HG03103 (cell line): ENCODE measurements at regions not wholly inside any gene's neighbourhood (a gene's known extent, or its start where the extent isn't known, plus 50 kb on each side); places are given as distances from the start of the nearest gene placed in this dataset.

Experiments used
- ATAC-seq: cut with Tn5 transposase; IDR thresholded peaks from one replicate; pipeline ENCODE4 v1.9.1; 2021; ENCODE audit warnings: low read depth; ENCODE audit not compliant: unreplicated experiment

DNA sequence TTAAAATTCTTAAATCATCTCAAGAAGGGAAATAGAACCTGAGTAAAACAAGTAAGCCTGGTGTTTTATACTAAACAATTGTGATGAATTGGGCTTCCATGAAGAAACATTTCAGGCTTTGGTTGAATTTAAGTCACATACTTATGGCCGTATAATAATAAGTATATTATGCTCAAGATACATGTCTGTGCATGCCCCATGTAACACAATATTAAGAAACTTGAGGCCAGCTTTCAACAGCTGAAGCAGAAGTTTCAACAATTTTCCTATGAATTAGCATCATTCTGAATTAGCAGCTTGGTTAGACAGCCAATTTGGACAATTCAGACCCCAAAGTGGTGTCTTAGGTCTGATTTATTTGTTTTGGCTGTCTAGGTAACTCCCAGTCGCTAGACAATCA lies 243.7 kb downstream of the MYLK4 start:
- no peak for ATAC-seq

GRCh38 chr6:2505624-2506023 lies 245.1 kb downstream of the MYLK4 start:
- ATAC-seq: no peak

- no peak for ATAC-seq
Measured at GRCh38 chr6:2504495-2505064, 246.1 kb downstream of the MYLK4 start.

- no peak for ATAC-seq
Measured at GRCh38 chr6:2503816-2504494, 246.8 kb downstream of the MYLK4 start.

DNA sequence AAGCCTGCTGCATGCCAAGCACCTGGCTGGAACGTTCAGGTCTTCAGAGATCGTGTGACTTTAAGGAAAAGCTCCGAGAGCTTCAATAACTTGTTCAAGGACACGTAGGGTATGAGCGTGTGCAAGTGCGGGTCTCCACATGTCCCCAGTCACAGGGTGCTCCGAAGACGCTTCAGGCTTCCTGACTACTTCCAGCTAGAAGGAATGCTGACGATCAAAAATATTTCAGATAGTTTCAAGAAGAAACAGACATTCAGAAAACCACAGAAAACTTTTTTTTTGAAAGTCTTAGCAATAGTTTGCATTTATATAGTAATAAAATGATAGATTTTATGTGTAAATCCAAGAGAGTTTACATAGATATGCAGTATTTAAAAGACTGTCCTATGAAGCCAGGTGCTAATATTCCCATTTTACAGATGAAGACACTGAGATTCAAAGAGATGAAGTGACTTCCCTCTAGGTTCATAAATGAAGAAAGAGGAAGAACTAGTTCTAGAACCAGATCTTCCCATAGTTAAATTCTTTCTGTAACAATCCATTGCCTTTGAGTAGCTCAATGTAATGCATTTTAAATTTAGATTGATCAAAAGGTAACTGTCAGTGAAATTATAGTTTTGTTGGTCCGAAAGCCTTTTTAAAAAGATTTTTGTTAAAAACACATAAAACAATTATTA lies 247.6 kb downstream of the MYLK4 start:
- ATAC-seq: no peak

DNA sequence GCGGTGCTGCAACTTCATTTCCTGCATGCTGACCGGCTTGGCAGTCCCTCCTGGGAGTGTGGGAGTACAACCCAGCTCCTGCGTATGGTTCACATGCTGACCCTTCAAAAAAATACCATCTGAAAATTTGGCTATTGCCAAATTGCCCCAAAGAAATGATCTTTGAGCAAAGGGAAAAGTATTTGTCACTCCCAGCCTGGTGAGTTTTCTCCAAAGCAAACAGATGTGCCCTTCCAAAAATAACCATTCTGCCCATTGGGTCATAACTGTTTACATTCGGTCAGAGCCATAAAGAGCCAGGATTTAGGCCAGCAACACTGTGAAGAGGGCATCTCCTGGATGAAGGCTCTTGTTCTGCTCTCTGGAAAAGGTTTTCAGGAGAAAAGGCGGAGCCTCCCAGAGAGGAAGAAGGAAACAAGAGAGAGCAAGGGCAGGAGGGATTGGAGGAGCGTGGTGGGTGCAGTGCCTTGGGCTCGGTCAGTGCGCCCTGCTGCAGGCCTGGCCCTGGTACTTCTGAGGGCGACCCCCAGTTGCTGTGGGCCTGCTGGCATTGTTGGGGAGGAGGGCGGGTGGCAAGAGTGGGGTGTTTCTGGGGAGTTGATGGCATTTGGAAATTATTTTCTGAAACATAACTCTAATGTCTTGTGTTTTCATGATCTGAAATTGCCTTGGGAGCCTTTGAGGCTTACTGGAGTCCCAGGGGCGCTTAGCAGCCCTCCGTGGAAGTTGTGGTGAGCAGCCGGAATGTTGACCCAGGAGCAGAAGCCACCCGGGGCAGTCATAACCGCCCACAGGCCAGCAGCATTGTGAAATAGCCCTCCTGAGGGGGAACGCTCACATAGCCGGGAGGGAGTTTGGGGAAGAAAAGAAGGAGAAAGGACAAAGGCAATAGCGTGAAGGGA lies 248.4 kb downstream of the MYLK4 start:
- no peak for ATAC-seq

- no peak for ATAC-seq
Measured at GRCh38 chr6:2497922-2498623, 252.6 kb downstream of the MYLK4 start.

DNA sequence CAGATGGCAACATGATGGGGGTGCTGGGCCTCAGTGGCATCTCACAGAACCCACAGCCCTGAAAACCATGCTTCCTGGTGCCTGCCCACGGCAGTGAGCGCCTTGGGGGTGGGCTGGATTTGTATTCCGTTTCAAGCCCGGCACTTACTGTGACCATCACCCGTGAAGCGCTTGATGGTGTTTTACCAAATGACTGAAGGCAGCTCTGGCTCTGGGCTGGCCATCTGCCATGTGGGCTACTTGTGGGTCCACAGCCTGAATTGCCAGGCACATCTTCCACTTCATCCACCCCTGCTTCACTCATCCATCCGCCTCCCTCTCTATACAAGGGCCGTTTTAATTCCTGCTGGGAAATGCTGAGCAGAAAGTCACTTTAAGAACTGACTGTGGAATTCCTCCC lies 250.9 kb upstream of the GMDS start:
- no peak for ATAC-seq

GRCh38 chr6:2492686-2493523 lies 247.5 kb upstream of the GMDS start:
- ATAC-seq: no peak

- ATAC-seq: no peak
Measured at GRCh38 chr6:2491137-2491536, 245.7 kb upstream of the GMDS start.

GRCh38 chr6:2488578-2488977 lies 243.2 kb upstream of the GMDS start:
- no peak for ATAC-seq

DNA sequence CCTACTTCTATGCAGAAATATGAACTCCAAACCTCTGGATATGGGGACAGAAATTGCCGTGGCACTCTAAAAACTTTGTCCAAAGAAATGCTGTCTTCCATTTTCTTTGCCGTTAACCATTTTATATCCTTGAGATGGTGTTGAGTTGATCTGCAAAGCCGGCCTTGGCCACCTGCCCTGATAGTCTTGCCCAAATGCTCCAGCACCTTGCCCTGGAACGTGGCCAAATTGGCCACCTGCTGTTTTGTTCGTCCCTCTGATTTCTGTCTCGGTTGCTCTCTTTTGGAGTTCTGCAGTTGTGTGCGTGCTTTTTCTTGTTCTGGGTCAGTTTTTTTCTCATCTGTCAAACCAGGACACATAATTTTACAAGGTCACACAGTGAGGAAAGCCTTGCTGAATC lies 239.7 kb upstream of the GMDS start:
- ATAC-seq: no peak

- no peak for ATAC-seq
Measured at GRCh38 chr6:2482773-2483172, 237.4 kb upstream of the GMDS start.

DNA sequence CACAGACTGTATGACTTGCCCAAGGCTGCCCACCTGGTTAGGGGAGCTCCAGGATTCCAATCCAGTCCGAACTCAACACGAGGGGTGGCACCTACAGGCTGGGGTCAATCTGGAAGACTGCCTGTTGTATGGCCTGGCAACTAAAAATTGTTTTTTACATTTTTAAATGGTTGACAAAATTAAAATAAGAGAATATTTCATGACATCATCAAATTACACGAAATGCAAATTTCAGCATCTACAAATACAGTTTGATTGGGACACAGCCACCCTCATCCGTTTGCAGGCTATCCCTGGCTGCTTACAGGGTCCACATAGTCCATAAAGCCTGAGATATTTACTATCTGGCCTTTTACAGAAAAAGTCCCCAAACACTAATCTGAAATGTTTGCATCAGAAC lies 235.9 kb upstream of the GMDS start:
- ATAC-seq: no peak

DNA sequence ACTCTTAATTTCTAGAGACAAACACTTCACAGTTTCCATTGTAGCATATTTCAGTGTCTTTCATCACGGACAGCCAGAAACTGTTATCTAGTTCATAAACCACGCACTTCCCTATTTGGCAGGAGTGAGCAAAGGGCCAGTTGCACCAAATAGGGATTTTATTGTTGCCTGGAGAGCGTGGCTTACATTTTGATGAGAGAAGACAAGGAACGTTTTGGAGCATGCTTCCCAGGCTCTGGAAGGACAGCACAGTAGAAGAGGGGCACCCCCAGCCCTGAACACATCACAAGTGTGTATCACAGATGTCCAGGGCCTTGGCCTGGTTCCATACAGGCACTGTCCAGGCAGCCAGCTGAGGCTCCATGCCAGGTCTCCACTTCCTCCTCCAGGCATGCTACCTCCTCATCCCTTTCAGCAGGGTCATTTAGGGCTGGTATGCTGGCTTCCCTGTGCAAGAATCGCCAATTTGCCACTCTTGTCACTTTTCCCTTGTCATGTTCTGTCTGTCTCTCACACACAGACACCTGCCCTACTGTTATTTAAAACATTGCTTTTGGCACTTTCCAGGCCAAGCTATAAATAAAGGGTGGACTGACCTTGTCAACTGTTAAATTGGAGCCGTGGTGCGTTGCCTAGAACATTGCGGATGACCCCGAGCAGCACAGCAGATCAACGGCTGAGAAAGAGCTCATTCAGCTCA lies 235.0 kb upstream of the GMDS start:
- no peak for ATAC-seq

- no peak for ATAC-seq
Measured at GRCh38 chr6:2478200-2478599, 232.8 kb upstream of the GMDS start.

GRCh38 chr6:2477666-2478065 lies 232.3 kb upstream of the GMDS start:
- no peak for ATAC-seq

- no peak for ATAC-seq
Measured at GRCh38 chr6:2477250-2477649, 231.8 kb upstream of the GMDS start.

DNA sequence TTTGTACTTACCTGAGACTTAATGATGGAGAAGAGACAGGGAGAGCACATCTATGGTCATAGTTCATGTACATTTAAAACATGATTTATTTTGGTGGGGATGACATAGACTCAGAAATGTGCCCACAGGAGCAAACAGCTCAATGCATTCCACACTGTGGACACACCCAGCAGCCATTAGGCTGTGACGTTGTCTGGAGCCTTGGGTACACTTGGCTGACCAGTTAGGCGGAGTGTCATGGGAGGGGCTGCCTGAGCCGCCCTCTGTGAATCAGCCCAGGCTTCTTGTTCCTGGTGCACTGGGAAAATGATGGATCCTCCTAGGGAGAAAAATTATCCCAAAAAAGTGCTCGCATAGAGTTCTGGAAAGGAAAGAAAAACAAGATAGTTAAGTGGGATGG lies 231.0 kb upstream of the GMDS start:
- ATAC-seq: no peak
